Uterus (tissue), 3 donors: ENCODE measurements at regions not wholly inside any gene's neighbourhood (a gene's known extent, or its start where the extent isn't known, plus 50 kb on each side); places are given as distances from the start of the nearest gene placed in this dataset.
"Not testable (repeated sequence)": the region's sequence is repeated elsewhere in the genome, so short reads cannot be mapped to it uniquely, and the experiment has no call there.

ENCODE experiments used
- DNase-seq, 2 donors: peaks; one replicate each; pipeline ENCODE4 v3.0.0-alpha.2; 2019 to 2020
- H3K27ac ChIP-seq, 2 donors: fragments of 200-600 bp; sonication (generic); 1 replicate in 1 of 2; 2 replicates in 1 of 2; pipeline ENCODE4 v1.5.1; 2016 to 2018
- H3K27me3 ChIP-seq, 2 donors: fragments of 200-600 bp; sonication (generic); one replicate each; pipeline ENCODE4 v1.5.1; 2018 to 2019; ENCODE audit warnings: control low read depth in 1 of 2
- H3K36me3 ChIP-seq, 2 donors: fragments of 200-600 bp; sonication (generic); one replicate each; pipeline ENCODE4 v1.5.1; 2019; ENCODE audit warnings: control low read depth in 1 of 2
- H3K4me1 ChIP-seq, 2 donors: fragments of 200-600 bp; sonication (generic); one replicate each; pipeline ENCODE4 v1.5.1; 2018 to 2019; ENCODE audit warnings: control low read depth in 1 of 2
- H3K4me3 ChIP-seq, 2 donors: fragments of 200-600 bp; sonication (generic); 1 replicate in 1 of 2; 2 replicates in 1 of 2; pipeline ENCODE4 v1.5.1; 2018 to 2019; ENCODE audit warnings: mild to moderate bottlenecking in 1 of 2
- H3K9me3 ChIP-seq, 2 donors: fragments of 200-600 bp; sonication (generic); one replicate each; pipeline ENCODE4 v1.5.1; 2019; ENCODE audit warnings: control low read depth in 1 of 2
- POLR2A ChIP-seq, 2 donors: fragments of 450-650 bp; IDR thresholded peaks; one replicate each; pipeline ENCODE4 v1.6.1; 2016; ENCODE audit warnings: antibody characterized with exemption in 2 of 2, mild to moderate bottlenecking in 1 of 2, moderate library complexity in 1 of 2
- intact Hi-C: fragments of 100-400 bp; cut with DNase I; formaldehyde crosslinking; loops from one replicate; pipeline ENCODE4 v1.15.1; 2023; ENCODE audit warnings: low total_unique reads
- TF ChIP-seq, protein P1 (sequence below), 4 experiments: fragments of 200-600 bp in 2 of 4; fragments of 450-650 bp in 2 of 4; sonication (generic) in 2 of 4; IDR thresholded peaks; one replicate each; pipeline ENCODE4 v1.5.1; 2016 to 2019; ENCODE audit warnings: antibody characterized with exemption in 4 of 4, mild to moderate bottlenecking in 2 of 4, moderate library complexity in 1 of 4
- donor health status: DM: yes; HTN: yes; CAD: no.

DNA sequence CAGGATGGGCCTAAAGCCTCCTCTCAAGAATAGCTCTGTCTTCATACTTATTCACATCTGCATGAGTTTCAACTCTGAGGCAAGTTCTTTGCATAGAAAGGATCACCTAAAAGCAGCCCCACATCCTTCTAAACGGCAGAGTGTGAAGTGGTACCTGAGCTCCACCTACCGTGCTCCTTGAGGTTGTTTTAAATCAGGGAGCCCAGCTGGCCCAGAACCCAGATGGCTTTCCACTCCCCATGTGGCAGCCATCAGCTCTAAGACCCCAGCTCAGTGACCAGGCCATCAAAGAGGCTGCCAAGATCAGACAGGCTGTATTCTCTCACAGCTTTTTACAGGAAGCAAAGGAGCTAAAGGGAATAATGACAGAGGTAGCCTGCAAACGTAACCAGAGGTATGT, 299.3 kb downstream of the RASEF start:
- no peak overlapping the region for H3K27ac ChIP-seq
- no peak for DNase-seq
- no peak overlapping the region for H3K4me3 ChIP-seq
- no peaks in the 10 kb centered on the region for H3K4me1 ChIP-seq
- H3K36me3 ChIP-seq: no peaks in the 10 kb centered on the region
- intact Hi-C loops: no loop called here
- no peaks in the 10 kb centered on the region for H3K27me3 ChIP-seq
- no peaks in the 10 kb centered on the region for H3K9me3 ChIP-seq
- TF ChIP-seq, protein P1, sequence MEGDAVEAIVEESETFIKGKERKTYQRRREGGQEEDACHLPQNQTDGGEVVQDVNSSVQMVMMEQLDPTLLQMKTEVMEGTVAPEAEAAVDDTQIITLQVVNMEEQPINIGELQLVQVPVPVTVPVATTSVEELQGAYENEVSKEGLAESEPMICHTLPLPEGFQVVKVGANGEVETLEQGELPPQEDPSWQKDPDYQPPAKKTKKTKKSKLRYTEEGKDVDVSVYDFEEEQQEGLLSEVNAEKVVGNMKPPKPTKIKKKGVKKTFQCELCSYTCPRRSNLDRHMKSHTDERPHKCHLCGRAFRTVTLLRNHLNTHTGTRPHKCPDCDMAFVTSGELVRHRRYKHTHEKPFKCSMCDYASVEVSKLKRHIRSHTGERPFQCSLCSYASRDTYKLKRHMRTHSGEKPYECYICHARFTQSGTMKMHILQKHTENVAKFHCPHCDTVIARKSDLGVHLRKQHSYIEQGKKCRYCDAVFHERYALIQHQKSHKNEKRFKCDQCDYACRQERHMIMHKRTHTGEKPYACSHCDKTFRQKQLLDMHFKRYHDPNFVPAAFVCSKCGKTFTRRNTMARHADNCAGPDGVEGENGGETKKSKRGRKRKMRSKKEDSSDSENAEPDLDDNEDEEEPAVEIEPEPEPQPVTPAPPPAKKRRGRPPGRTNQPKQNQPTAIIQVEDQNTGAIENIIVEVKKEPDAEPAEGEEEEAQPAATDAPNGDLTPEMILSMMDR (IDR thresholded peaks at IDR 0.05): no peak
- TF ChIP-seq POLR2A (IDR thresholded peaks at IDR 0.05): no peak

DNA sequence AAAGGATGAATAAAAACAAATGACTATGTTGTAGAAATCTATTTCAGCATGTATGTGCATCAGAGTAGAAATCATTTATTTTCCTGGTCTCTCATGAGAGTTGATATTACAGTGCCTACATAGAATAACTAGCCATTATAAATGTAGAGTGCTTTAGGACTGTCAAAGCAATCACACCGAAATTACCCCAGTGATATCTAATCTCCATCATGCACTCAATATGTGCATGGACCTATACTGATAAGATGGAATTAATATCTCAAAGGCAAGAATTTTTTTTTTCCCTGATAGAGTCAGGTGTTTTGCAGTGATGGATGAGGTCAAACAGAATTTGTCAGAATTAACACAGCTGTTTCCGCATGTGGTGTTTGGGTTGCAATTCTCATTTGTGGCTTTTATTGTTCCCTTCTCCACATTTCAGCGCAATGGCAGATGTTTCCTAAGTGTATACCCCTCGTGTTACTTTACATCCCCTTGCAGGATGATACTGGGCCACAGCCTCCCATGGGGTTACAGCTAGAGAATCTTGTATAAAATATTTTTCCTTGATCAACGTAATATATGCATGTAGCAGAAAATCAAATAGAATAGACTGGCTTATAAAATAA, 298.8 kb downstream of the RASEF start:
- Histone ChIP-seq H3K4me3 (no peak overlapping the region), H3K27ac (no peak overlapping the region), H3K4me1 (no peaks in the 10 kb centered on the region), H3K36me3 (no peaks in the 10 kb centered on the region), H3K27me3 (no peaks in the 10 kb centered on the region), H3K9me3 (no peaks in the 10 kb centered on the region)
- intact Hi-C loops: no loop called here
- no peak for TF ChIP-seq POLR2A (IDR thresholded peaks at IDR 0.05)
- TF ChIP-seq, protein P1 (IDR thresholded peaks at IDR 0.05): no peak
- no peak for DNase-seq

DNA sequence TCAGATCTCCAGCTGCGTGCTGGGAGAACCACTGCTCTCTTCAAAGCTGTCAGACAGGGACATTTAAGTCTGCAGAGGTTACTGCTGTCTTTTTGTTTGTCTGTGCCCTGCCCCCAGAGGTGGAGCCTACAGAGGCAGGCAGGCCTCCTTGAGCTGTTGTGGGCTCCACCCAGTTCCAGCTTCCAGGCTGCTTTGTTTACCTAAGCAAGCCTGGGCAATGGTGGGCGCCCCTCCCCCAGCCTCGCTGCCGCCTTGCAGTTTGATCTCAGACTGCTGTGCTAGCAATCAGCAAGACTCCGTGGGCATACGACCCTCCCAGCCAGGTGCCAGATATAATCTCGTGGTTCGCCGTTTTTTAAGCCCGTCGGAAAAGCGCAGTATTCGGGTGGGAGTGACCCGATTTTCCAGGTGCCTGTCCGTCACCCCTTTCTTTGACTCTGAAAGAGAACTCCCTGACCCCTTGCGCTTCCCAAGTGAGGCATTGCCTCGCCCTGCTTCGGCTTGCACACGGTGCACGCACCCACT, 288.2 kb downstream of the RASEF start:
- H3K27me3 ChIP-seq, H3K4me3 ChIP-seq, DNase-seq, H3K4me1 ChIP-seq, intact Hi-C loops, H3K9me3 ChIP-seq, H3K36me3 ChIP-seq, H3K27ac ChIP-seq: not testable (repeated sequence)

DNA sequence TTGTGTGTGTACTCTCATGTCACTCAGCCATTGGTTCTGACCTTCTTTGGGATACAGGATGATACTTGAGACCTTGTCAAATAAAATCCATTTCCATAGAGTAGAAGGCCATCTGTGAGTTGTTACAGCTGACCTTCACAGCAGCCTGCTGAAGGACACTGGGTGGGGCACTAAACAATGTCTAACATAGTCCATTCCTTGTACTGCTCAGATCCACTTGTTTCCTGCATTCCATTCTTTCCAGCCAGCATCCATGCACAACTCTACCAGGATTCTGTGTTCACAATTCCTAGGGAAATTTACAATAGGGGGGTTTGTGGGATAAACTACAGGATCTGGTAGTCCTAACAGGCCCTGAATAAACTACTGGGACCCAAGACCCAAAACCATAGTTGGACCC, 286.4 kb downstream of the RASEF start:
- DNase-seq: no peak
- Histone ChIP-seq H3K36me3 (no peaks in the 10 kb centered on the region), H3K27me3 (no peaks in the 10 kb centered on the region), H3K9me3 (peaks cover 0 to 7% of the 10 kb centered on the region in 2 donors), H3K27ac (no peak overlapping the region), H3K4me1 (no peaks in the 10 kb centered on the region), H3K4me3 (no peak overlapping the region)
- intact Hi-C loops: no loop called here
- TF ChIP-seq POLR2A (IDR thresholded peaks at IDR 0.05): no peak
- TF ChIP-seq, protein P1 (IDR thresholded peaks at IDR 0.05): no peak

DNA sequence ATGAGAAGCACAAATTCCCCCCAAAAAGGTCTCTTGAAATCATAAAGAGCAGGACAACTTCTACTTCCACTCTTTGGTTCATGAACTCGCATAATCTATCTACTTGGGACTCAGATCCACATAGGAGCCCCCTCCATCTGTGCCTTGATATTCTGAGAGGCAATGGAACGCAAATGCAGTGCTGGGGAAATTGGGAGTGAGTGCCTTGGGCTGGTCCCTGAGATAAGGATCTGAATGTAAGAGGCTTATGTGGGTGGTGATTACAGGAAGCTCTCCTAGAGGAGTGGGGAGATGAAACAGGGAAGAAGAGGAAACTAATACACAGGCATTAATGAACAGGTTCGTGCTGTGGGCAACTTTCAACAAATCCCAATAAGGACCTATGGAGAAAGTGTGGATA, 285.6 kb downstream of the RASEF start:
- Histone ChIP-seq H3K4me3 (no peak overlapping the region), H3K4me1 (no peaks in the 10 kb centered on the region), H3K36me3 (no peaks in the 10 kb centered on the region), H3K27me3 (no peaks in the 10 kb centered on the region), H3K27ac (no peak overlapping the region), H3K9me3 (peaks cover 0 to 7% of the 10 kb centered on the region in 2 donors)
- intact Hi-C loops: no loop called here
- no peak for TF ChIP-seq POLR2A (IDR thresholded peaks at IDR 0.05)
- TF ChIP-seq, protein P1 (IDR thresholded peaks at IDR 0.05): no peak
- DNase-seq: no peak

DNA sequence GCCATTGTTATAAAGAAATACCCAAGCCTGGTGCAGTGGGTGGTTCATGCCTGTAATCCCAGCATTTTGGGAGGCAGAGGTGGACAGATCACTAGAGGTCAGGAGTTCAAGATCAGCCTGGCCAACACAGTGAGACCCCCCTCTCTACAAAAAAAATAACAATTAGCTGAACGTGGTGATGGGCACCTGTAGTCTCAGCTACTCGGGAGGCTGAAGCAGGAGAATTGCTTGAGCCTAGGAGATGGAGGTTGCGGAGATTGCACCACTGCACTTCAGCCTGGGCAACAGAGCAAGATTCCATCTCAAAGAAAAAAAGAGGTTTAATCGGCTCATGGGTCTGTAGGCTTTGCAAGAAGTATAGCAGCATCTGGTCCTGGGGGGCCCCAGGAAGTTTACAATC, 284.0 kb downstream of the RASEF start:
- H3K9me3 ChIP-seq, H3K4me3 ChIP-seq, H3K27me3 ChIP-seq, H3K4me1 ChIP-seq, DNase-seq, H3K36me3 ChIP-seq, intact Hi-C loops, H3K27ac ChIP-seq: not testable (repeated sequence)
